Tibial artery (tissue), 4 donors: ENCODE measurements at regions not wholly inside any gene's neighbourhood (a gene's known extent, or its start where the extent isn't known, plus 50 kb on each side); places are given as distances from the start of the nearest gene placed in this dataset.
"Not testable (repeated sequence)": the region's sequence is repeated elsewhere in the genome, so short reads cannot be mapped to it uniquely, and the experiment has no call there.

Experiments used
- DNase-seq, 2 donors: peaks; one replicate each; pipeline ENCODE4 v3.0.0-alpha.2; 2019
- H3K27ac ChIP-seq, 2 donors: fragments of 200-600 bp; sonication (generic) in 1 of 2; 1 replicate in 1 of 2; 2 replicates in 1 of 2; pipeline ENCODE4 v1.5.1; 2018 to 2019; ENCODE audit warnings: mild to moderate bottlenecking in 1 of 2
- H3K27me3 ChIP-seq, 2 donors: fragments of 200-600 bp; sonication (generic) in 1 of 2; one replicate each; pipeline versions ENCODE4 v1.5.1 to v1.6.0; 2016 to 2019
- H3K36me3 ChIP-seq, 3 donors: fragments of 200-600 bp; sonication (generic) in 2 of 3; one replicate each; pipeline ENCODE4 v1.5.1; 2016 to 2019; ENCODE audit warnings: mild to moderate bottlenecking in 2 of 3
- H3K4me1 ChIP-seq, 4 donors: fragments of 200-600 bp; sonication (generic) in 2 of 4; 1 replicate in 3 of 4; 2 replicates in 1 of 4; pipeline ENCODE4 v1.5.1; 2016 to 2019
- H3K4me3 ChIP-seq, 2 donors: fragments of 200-600 bp; sonication (generic) in 1 of 2; 1 replicate in 1 of 2; 2 replicates in 1 of 2; pipeline ENCODE4 v1.5.1; 2018 to 2019; ENCODE audit warnings: mild to moderate bottlenecking in 2 of 2
- H3K9me3 ChIP-seq, 3 donors: fragments of 200-600 bp; sonication (generic) in 1 of 3; one replicate each; pipeline ENCODE4 v1.5.1; 2016 to 2019
- intact Hi-C: fragments of 100-400 bp; cut with DNase I; formaldehyde crosslinking; loops from one replicate; pipeline ENCODE4 v1.15.0; 2023; ENCODE audit warnings: low total_unique reads
- TF ChIP-seq, protein P1 (sequence below), 2 experiments: fragments of 200-600 bp in 1 of 2; fragments of 450-650 bp in 1 of 2; IDR thresholded peaks; one replicate each; pipeline ENCODE4 v1.5.1; 2017 to 2019; ENCODE audit warnings: antibody characterized with exemption in 2 of 2, mild to moderate bottlenecking in 1 of 2, moderate library complexity in 1 of 2

DNA sequence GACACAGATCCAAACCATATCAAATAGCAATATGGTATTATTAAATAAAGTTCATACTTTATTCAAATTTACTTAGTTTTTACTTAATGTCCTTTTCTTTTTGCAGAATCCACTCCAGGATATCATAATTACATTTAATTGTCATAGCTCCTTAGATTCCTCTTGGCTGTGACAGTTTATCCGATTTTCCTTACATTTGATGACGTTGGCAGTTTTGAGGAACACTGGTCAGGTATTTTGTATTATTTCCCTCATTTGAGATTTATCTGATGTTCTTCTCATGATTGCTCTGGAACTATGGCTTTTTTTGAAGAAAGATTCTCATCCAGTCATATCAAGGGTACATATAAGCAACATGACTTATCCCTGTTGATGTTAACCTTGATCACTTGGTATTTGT is 198.3 kb upstream of the STAC start:
- no peak overlapping the region for H3K27ac ChIP-seq
- TF ChIP-seq, protein P1, sequence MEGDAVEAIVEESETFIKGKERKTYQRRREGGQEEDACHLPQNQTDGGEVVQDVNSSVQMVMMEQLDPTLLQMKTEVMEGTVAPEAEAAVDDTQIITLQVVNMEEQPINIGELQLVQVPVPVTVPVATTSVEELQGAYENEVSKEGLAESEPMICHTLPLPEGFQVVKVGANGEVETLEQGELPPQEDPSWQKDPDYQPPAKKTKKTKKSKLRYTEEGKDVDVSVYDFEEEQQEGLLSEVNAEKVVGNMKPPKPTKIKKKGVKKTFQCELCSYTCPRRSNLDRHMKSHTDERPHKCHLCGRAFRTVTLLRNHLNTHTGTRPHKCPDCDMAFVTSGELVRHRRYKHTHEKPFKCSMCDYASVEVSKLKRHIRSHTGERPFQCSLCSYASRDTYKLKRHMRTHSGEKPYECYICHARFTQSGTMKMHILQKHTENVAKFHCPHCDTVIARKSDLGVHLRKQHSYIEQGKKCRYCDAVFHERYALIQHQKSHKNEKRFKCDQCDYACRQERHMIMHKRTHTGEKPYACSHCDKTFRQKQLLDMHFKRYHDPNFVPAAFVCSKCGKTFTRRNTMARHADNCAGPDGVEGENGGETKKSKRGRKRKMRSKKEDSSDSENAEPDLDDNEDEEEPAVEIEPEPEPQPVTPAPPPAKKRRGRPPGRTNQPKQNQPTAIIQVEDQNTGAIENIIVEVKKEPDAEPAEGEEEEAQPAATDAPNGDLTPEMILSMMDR (IDR thresholded peaks at IDR 0.05): no peak
- DNase-seq: no peak
- H3K36me3 ChIP-seq: no peaks in the 10 kb centered on the region
- no peaks in the 10 kb centered on the region for H3K9me3 ChIP-seq
- H3K4me3 ChIP-seq: no peak overlapping the region
- intact Hi-C loops: no loop called here
- H3K4me1 ChIP-seq: no peaks in the 10 kb centered on the region
- H3K27me3 ChIP-seq: no peaks in the 10 kb centered on the region

DNA sequence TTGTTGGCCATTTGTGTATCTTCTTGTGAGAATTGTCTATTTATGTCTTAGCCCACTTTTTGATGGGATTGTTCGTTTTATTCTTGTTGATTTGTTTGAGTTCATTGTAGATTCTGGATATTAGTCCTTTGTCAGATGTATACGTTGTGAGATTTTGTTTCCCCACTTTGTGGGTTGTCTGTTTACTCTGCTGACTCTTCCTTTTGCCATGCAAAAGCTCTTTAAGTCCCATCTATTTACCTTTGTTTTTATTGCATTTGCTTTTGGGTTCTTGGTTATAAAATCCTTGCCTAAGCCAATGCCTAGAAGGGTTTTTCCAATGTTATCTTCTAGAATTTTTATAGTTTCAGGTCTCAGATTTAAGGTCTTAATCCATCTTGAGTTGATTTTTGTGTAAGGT is 193.1 kb upstream of the STAC start:
- H3K4me1 ChIP-seq, H3K4me3 ChIP-seq, H3K27me3 ChIP-seq, H3K9me3 ChIP-seq, H3K27ac ChIP-seq, DNase-seq, H3K36me3 ChIP-seq, intact Hi-C loops: not testable (repeated sequence)

DNA sequence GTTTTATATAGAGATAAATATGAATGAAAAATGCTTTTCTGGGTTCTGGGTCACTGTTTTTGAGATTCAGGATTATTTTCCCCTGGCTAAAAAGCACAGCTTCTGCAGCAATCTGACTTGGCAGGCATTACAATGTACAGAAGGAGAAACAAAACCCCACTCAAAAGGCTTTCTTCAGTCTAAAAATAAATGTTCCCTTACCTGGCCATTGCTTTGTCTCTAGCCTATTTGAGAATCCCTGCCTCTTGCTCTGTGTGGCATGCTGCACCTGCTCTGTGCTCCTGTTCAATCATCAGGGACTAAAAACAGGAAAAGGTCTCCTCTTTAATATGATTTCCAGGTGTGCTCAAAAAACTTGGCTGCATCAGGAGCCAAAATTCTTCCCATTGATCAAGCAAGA is 187.4 kb upstream of the STAC start:
- DNase-seq: no peak
- Histone ChIP-seq H3K27ac (no peak overlapping the region), H3K4me1 (no peaks in the 10 kb centered on the region), H3K27me3 (no peaks in the 10 kb centered on the region), H3K9me3 (no peaks in the 10 kb centered on the region), H3K4me3 (no peak overlapping the region), H3K36me3 (no peaks in the 10 kb centered on the region)
- intact Hi-C loops: no loop called here
- TF ChIP-seq, protein P1 (IDR thresholded peaks at IDR 0.05): no peak

DNA sequence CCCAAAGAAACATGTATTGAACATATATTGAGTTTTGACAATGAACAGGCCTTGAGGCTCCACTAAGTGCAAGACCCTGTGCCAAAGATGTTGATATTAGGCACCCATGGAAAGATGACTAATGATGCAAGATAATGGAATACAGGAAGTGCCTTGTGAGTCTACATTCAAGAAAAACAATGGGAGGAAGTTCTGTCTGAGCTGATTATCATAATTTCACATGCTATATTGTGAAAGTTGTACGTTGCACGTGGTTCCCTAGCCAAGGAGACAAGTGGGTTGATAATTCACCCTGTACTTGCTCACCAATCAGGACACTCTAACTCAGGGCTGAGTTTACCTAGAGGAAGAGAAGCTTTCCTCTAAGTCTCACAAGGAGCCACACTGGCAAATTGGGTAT is 186.9 kb upstream of the STAC start:
- Histone ChIP-seq H3K36me3 (no peaks in the 10 kb centered on the region), H3K4me3 (no peak overlapping the region), H3K4me1 (no peaks in the 10 kb centered on the region), H3K9me3 (no peaks in the 10 kb centered on the region), H3K27me3 (no peaks in the 10 kb centered on the region), H3K27ac (no peak overlapping the region)
- no peak for DNase-seq
- intact Hi-C loops: no loop called here
- TF ChIP-seq, protein P1 (IDR thresholded peaks at IDR 0.05): no peak

DNA sequence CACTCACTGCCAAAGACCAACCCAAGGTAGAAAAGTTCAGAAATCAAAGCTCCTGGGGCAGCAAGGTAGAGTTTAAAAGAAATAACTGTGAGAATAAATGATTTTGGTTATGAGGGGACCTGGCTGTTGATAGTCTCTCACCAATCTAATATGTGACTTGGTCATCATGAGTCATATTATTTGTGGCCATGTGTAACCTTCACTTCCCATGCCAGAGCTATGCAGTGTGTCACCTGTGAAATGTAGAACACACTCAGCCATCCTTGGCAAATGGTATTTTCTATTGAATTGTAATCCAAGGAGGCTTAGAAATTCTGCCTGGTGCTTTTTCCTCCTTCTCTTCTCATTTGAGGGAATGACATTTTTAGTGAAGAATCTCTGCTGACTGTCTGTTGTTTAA is 184.2 kb upstream of the STAC start:
- Histone ChIP-seq H3K27ac (no peak overlapping the region), H3K27me3 (no peaks in the 10 kb centered on the region), H3K36me3 (no peaks in the 10 kb centered on the region), H3K4me3 (no peak overlapping the region), H3K4me1 (no peaks in the 10 kb centered on the region), H3K9me3 (no peaks in the 10 kb centered on the region)
- TF ChIP-seq, protein P1 (IDR thresholded peaks at IDR 0.05): no peak
- intact Hi-C loops: no loop called here
- no peak for DNase-seq

DNA sequence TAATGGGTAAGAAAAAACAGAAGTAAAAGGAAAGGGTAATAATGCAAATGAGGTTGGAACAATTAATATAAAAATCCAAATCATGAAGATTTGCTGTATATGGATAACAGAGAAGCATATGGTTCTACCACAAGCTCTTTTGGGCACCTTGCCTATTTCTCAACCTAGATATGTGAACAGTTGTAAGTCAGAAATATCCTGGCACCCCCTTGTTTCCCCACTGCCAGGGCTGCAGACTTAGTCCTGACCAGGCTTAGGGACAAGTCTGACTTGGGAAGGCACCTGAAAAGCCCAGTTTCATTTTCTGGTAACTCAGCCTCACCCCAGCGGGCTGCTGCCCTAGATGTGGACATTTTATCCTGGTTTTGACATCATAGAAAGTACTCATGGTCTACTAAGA is 183.2 kb upstream of the STAC start:
- TF ChIP-seq, protein P1 (IDR thresholded peaks at IDR 0.05): no peak
- DNase-seq: no peak
- Histone ChIP-seq H3K4me1 (no peaks in the 10 kb centered on the region), H3K27me3 (no peaks in the 10 kb centered on the region), H3K27ac (no peak overlapping the region), H3K9me3 (no peaks in the 10 kb centered on the region), H3K4me3 (no peak overlapping the region), H3K36me3 (no peaks in the 10 kb centered on the region)
- intact Hi-C loops: no loop called here
